Natural killer cell (primary cell): ENCODE measurements at regions not wholly inside any gene's neighbourhood (a gene's known extent, or its start where the extent isn't known, plus 50 kb on each side); places are given as distances from the start of the nearest gene placed in this dataset.

ENCODE experiments used
- ATAC-seq, 3 donors: fragments of 150-1000 bp in 2 of 3; fragments of 200-7000 bp in 1 of 3; cut with Tn5 transposase; 1 replicate in 1 of 3; 2 replicates in 2 of 3; pipeline ENCODE4 v1.10.0; 2021; ENCODE audit warnings: mild to moderate bottlenecking in 2 of 3, moderate library complexity in 2 of 3
- DNase-seq, 2 donors: peaks; one replicate each; pipeline versions ENCODE4 v3.0.0 to v3.0.0-alpha.2; 2013 to 2021; ENCODE audit warnings: mixed read lengths in 1 of 2
- H3K27ac ChIP-seq: one replicate; pipeline ENCODE4 v1.5.1; 2013; ENCODE audit warnings: mild to moderate bottlenecking, low read length
- H3K27me3 ChIP-seq: one replicate; pipeline ENCODE4 v1.6.1; 2013; ENCODE audit warnings: low read length; ENCODE audit not compliant: control insufficient read depth, insufficient read depth
- H3K36me3 ChIP-seq: one replicate; pipeline ENCODE4 v1.6.1; 2013; ENCODE audit warnings: low read length; ENCODE audit not compliant: control insufficient read depth, insufficient read depth
- H3K4me1 ChIP-seq: one replicate; pipeline ENCODE4 v1.6.1; 2013; ENCODE audit warnings: low read length; ENCODE audit not compliant: control insufficient read depth, insufficient read depth
- H3K4me3 ChIP-seq: one replicate; pipeline ENCODE4 v1.5.1; 2013; ENCODE audit warnings: low read length
- H3K9me3 ChIP-seq: one replicate; pipeline ENCODE4 v1.6.1; 2013; ENCODE audit warnings: low read length; ENCODE audit not compliant: control insufficient read depth, insufficient read depth
- H3K27ac Mint-ChIP-seq, 2 donors: one replicate each; pipeline ENCODE4 v1.8.0; 2022; ENCODE audit warnings: mild to moderate bottlenecking in 2 of 2, mixed read lengths in 2 of 2, moderate library complexity in 1 of 2
- H3K27me3 Mint-ChIP-seq, 2 donors: one replicate each; pipeline ENCODE4 v1.8.0; 2022; ENCODE audit warnings: low read depth in 2 of 2, mixed read lengths in 2 of 2
- H3K36me3 Mint-ChIP-seq: one replicate; pipeline ENCODE4 v1.8.0; 2022; ENCODE audit warnings: mixed read lengths
- H3K4me1 Mint-ChIP-seq, 2 donors: one replicate each; pipeline ENCODE4 v1.8.0; 2022; ENCODE audit warnings: mixed read lengths in 2 of 2
- H3K4me3 Mint-ChIP-seq: one replicate; pipeline ENCODE4 v1.8.0; 2022; ENCODE audit warnings: mild to moderate bottlenecking, moderate library complexity, mixed read lengths
- H3K9me3 Mint-ChIP-seq, 2 donors: one replicate each; pipeline ENCODE4 v1.8.0; 2022; ENCODE audit warnings: mixed read lengths in 2 of 2
- CTCF ChIP-seq: fragments of 200-600 bp; IDR thresholded peaks from one replicate; pipeline ENCODE4 v1.8.0; 2022; ENCODE audit warnings: antibody characterized with exemption
- WGBS: methylation state at CpG from one replicate; pipeline ENCODE4 v1.1.7; 2013; ENCODE audit warnings: missing lambda C conversion rate; ENCODE audit not compliant: insufficient coverage; 5-methylcytosine and 5-hydroxymethylcytosine counted together
- intact Hi-C: fragments of 100-400 bp; cut with micrococcal nuclease; formaldehyde crosslinking; loops from one replicate; pipeline ENCODE4 v1.14.2; 2022

GRCh38 chr3:126257174-126257573 lies 76.8 kb upstream of the ALDH1L1 start:
- DNase-seq (no peak), ATAC-seq (no peak)
- no peak overlapping the region for H3K4me3 Mint-ChIP-seq
- H3K36me3 Mint-ChIP-seq: no peaks in the 10 kb centered on the region
- TF ChIP-seq CTCF: no peak
- H3K36me3 ChIP-seq: no peaks in the 10 kb centered on the region
- intact Hi-C loops: no loop called here
- H3K27ac Mint-ChIP-seq: no peak overlapping the region
- H3K4me1 Mint-ChIP-seq: peaks cover 8 to 15% of the 10 kb centered on the region in 2 donors
- peaks cover 0 to 5% of the 10 kb centered on the region in 2 donors for H3K27me3 Mint-ChIP-seq
- H3K27me3 ChIP-seq: no peaks in the 10 kb centered on the region
- no peak overlapping the region for H3K4me3 ChIP-seq
- no peaks in the 10 kb centered on the region for H3K9me3 ChIP-seq
- H3K9me3 Mint-ChIP-seq: no peaks in the 10 kb centered on the region
- H3K27ac ChIP-seq: no peak overlapping the region
- 94% methylated on average over 11 of the region's 11 CpGs for WGBS
- peaks cover 7% of the 10 kb centered on the region for H3K4me1 ChIP-seq

GRCh38 chr3:126256251-126256650 lies 75.9 kb upstream of the ALDH1L1 start:
- H3K27ac Mint-ChIP-seq: no peak overlapping the region
- Histone ChIP-seq H3K4me3 (no peak overlapping the region), H3K36me3 (no peaks in the 10 kb centered on the region), H3K27me3 (no peaks in the 10 kb centered on the region), H3K27ac (no peak overlapping the region), H3K4me1 (peaks cover 7% of the 10 kb centered on the region), H3K9me3 (no peaks in the 10 kb centered on the region)
- WGBS: 84% methylated on average over 7 of the region's 7 CpGs
- H3K9me3 Mint-ChIP-seq: no peaks in the 10 kb centered on the region
- peaks cover 8 to 14% of the 10 kb centered on the region in 2 donors for H3K4me1 Mint-ChIP-seq
- DNase-seq: no peak
- intact Hi-C loops: no loop called here
- H3K27me3 Mint-ChIP-seq: peaks cover 0 to 4% of the 10 kb centered on the region in 2 donors
- ATAC-seq: no peak
- no peaks in the 10 kb centered on the region for H3K36me3 Mint-ChIP-seq
- no peak for TF ChIP-seq CTCF
- no peak overlapping the region for H3K4me3 Mint-ChIP-seq

GRCh38 chr3:126253072-126253471 lies 72.7 kb upstream of the ALDH1L1 start:
- H3K36me3 Mint-ChIP-seq: no peaks in the 10 kb centered on the region
- no peaks in the 10 kb centered on the region for H3K4me1 Mint-ChIP-seq
- Histone ChIP-seq H3K4me1 (no peaks in the 10 kb centered on the region), H3K4me3 (no peak overlapping the region), H3K27me3 (no peaks in the 10 kb centered on the region), H3K36me3 (no peaks in the 10 kb centered on the region), H3K9me3 (no peaks in the 10 kb centered on the region), H3K27ac (no peak overlapping the region)
- H3K9me3 Mint-ChIP-seq: no peaks in the 10 kb centered on the region
- WGBS: 86% methylated on average over 2 of the region's 2 CpGs
- TF ChIP-seq CTCF: no peak
- DNase-seq (no peak), ATAC-seq (no peak)
- H3K4me3 Mint-ChIP-seq: no peak overlapping the region
- H3K27me3 Mint-ChIP-seq: peaks cover 9 to 10% of the 10 kb centered on the region in 2 donors
- intact Hi-C loops: no loop called here
- H3K27ac Mint-ChIP-seq: no peak overlapping the region

GRCh38 chr3:126252373-126252772 lies 72.0 kb upstream of the ALDH1L1 start:
- ATAC-seq (no peak), DNase-seq (no peak)
- 97% methylated on average over 1 of the region's 1 CpG for WGBS
- Mint-ChIP-seq H3K4me3 (no peak overlapping the region), H3K27ac (no peak overlapping the region), H3K27me3 (peaks cover 16% of the 10 kb centered on the region in 2 donors), H3K9me3 (no peaks in the 10 kb centered on the region), H3K4me1 (no peaks in the 10 kb centered on the region), H3K36me3 (no peaks in the 10 kb centered on the region)
- H3K9me3 ChIP-seq: no peaks in the 10 kb centered on the region
- no peaks in the 10 kb centered on the region for H3K4me1 ChIP-seq
- H3K36me3 ChIP-seq: no peaks in the 10 kb centered on the region
- no peak overlapping the region for H3K4me3 ChIP-seq
- no peak overlapping the region for H3K27ac ChIP-seq
- intact Hi-C loops: no loop called here
- H3K27me3 ChIP-seq: no peaks in the 10 kb centered on the region
- TF ChIP-seq CTCF: no peak
